NCI-H524 (cell line): ENCODE measurements at regions not wholly inside any gene's neighbourhood (a gene's known extent, or its start where the extent isn't known, plus 50 kb on each side); places are given as distances from the start of the nearest gene placed in this dataset.

Source experiments
- DNase-seq, 2 experiments: peaks; one replicate each; lab custom pipeline; 2025; lab: John Stamatoyannopoulos, UW

DNA sequence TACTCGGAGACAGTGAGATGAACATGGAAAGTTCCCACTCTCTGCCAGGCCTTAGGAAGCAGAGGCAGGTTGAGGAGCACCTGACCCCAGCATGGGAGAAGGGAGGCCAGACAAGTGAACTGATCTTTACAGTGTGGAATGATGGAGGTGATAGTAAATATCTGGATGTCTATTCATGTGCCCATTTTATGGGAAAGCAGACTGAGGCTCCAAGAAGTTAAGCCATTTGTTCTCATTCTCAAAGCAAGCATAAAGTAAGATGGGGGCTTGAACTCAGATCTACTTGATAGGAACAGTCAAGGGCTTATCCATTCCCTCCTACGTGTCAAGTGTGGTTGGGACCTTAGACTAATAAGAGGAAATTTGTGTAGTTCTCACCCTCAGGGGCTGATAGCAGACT, 461.5 kb downstream of the MN1 start:
- DNase-seq, result no peak

DNA sequence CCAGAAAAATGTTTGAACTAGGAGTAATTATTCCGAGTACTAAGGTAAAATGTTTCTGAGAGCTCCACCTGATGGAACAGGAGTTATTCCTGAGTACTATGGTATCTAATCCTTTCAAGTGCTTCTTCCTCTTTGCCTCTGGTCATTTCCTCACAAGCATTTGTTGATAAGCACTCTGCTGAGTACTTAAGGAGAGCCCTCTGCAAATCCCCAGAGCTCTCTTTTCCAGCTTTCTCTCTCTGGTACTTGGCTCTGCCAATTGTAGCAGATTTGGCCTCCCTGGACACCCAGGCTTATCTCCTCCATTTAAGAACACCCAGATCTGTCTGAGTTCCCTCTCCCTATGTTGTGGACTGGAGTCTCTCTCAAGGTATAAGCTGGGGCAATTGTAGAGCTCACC, 457.0 kb downstream of the MN1 start:
- DNase-seq, result peak; percentile 88 to 97

GRCh38 chr22:27345691-27346090, 455.9 kb downstream of the MN1 start:
- peak; percentile 22 to 73 for DNase-seq

DNA sequence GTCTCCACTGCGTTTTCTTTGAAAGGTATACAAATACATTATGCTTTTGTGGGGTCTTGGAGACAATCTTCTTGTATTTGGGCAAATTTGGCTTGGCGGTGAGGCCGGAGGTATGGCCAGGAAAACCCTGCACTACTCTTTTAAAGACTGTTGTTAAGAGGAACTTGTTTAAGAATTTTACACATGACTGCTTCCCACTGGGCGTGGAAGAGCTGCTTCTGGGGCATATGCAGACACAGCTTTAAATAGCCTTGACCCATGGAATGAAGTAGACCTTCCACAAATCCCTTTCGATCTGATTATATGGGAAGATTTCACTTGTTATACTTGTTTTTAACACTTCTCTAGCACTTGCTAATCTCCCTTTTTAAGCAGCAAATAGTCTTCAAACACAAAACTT, 453.6 kb downstream of the MN1 start:
- DNase-seq, result no peak

GRCh38 chr22:27348634-27349033, 452.9 kb downstream of the MN1 start:
- no peak for DNase-seq

GRCh38 chr22:27349456-27349855, 452.1 kb downstream of the MN1 start:
- DNase-seq, result no peak

- DNase-seq, result no peak
Measured at GRCh38 chr22:27350306-27350705, 451.2 kb downstream of the MN1 start.

- DNase-seq, result no peak
Measured at GRCh38 chr22:27352426-27352825, 449.1 kb downstream of the MN1 start.

- DNase-seq, result no peak
Measured at GRCh38 chr22:27358096-27358870, 443.3 kb downstream of the MN1 start.

GRCh38 chr22:27370269-27370668, 431.3 kb downstream of the MN1 start:
- DNase-seq, result no peak

GRCh38 chr22:27370987-27371386, 430.6 kb downstream of the MN1 start:
- DNase-seq, result no peak

- DNase-seq, result no peak
Measured at GRCh38 chr22:27372364-27372763, 429.2 kb downstream of the MN1 start.

DNA sequence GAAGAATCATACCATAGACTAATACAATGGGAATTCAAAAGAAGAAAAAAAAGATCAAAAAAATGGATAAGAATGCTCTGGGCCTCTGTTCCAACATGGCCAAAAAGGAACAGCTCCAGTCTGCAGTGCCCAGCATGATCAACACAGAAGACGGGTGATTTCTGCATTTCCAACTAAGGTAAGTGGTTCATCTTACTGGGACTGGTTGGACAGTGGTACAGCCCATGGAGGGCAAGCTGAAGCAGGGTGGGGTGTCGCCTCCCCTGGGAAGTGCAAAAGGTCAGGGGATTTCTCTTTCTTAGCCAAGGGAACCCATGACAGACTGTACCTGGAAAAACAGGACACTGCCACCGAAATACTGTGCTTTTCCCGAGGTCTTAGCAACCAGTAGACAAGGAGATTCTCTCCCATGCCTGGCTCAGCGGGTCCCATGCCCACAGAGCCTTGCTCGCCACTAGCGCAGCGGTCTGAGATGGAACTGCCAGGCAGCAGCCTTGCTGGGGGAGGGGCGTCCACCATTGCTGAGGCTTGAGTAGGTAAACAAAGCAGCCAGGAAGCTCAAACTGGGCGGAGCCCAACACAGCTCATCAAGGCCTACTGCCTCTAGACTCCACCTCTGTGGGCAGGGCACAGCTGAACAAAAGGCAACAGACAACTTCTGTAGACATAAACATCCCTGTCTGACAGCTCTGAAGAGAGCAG, 428.4 kb downstream of the MN1 start:
- DNase-seq, result no peak

DNA sequence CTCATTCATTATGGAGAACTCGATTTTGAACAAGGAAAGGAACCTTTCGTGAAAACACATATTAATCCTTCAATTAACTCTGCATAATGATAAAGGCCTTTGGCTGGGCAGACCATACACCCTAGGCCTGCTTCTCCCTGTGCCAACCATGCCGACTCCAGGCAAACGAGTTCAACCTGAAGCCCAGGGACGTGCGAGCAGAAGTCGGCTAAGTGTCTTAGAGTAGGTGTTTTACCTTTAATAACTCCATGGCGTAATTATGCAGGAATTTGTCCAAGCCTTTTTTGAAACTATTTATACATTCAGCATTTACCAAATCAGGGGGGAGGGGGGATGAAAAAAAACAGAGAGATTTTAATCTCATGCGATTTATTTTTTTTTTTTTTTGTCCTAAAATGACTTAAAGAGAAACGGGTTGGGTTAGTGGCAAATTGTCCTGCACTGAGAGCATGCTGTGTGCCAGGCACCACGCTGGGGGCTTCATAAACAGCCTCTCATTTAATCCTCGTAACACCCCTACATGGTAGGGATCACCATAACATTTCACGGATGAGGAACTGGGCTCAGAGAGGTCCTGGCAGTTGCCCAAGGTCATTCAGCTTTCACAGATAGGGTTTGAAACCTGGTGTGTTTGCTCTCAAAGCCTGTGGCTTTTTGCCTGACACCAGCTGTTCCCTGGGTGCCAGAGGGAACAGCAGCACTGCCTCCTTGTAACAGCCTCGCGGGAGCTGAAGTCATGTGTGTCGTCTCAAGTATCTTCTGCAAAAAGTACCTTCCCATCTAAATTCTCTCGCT, 423.9 kb downstream of the MN1 start:
- DNase-seq, result peak; percentile 92 to 95

DNA sequence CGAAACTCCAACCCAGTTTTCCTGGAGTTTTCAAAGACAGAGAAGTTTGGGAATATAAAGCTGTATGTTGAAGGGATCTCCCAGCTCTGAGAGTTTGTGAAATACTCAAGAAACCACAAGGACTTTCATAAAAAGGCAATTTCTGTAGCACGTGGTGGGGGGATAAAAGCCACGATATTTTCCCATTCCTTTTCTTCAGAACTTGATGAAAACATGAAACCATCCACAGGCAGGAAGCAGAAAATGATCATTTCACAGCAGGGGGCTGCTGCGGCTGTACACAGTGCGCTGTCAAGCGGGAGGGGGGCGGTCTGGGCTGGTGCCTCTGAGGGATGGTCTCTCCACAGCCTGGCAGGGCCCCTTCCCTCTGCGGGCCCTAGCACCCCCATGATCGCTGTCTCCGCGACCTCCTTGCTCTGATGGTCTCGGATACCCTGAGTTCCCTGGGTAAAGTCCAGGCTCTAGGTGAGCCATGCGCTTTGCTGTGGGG, 423.2 kb downstream of the MN1 start:
- DNase-seq, result peak in 1 of 2 experiments; percentile 13

DNA sequence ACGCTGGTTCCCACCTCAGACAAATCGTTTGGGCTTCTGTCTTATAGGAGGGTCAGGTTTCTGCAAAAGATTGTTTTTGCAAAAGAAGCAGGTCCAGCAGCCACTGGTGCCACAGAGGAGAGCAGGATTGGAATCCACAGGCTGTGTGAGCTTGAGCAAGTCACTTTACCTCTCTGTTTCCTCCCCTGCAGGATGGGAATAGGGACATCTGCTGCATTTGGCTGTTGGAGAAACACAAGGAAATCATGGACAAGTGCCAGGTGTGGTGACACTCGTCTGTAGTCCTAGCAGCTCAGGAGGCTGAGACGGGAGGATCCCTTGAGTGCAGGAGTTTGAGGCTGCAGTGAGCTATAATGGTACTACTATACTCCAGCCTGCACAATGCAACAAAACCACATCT, 422.6 kb downstream of the MN1 start:
- DNase-seq, result peak in 1 of 2 experiments; percentile 10

- DNase-seq, result peak; percentile 35 to 71
Measured at GRCh38 chr22:27380855-27381254, 420.7 kb downstream of the MN1 start.

DNA sequence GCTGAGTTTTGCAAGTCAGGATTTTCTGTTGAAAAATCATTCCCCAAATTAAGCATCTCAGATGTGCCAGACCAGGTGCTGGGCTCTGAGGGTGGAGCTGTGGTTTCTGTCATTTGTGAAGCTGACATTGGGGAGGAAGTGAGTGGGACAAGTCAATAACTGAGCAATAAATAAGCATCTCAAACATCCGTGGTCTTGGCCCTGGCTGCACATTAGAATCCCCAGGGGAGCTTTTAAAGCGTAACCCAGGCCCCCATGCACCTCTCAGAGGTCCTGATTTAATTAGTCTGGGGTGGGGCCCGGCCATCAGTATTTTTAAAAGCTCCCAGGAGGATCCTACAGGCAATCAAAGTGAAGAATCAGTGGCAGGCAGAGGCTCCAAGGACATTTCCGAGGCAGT, 420.0 kb downstream of the MN1 start:
- DNase-seq, result peak in 1 of 2 experiments; percentile 12

DNA sequence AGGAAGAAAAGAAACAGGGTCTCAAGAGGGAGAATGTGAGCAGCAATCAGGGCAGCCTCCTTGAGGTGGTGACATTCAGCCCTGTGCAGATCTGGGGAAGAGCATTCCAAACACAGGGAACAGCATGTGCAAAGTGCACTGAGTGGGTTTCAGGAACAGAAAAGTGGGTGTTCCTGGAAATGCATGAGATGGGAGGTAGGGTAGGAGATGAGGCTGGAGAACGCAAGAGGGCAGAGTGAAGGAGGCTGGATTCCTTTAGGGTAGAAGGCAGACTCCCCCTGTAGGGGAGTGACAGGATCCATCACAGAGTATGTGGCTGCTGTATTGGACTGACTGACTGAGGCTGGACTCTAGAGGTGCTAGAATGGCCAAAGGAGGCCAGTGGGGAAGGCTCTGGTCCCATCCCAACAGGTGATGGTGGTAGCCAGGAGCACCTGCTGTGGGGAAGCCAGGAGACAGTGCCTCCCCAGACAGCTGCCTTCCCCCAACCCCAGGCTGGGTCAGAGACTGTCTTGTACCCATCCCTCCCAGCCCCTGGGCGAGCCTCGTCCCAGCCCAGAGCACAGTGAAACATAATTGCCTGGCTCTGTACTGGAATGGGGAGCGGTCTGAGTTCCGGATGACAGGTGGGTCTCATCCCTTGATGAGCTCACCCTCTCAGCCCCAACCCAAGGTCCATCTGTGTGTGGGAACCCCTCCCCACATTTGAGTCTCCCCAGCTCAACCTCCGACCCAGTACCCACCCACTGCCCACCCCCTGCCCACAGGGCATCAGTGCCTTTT, 419.4 kb downstream of the MN1 start:
- DNase-seq, result no peak

DNA sequence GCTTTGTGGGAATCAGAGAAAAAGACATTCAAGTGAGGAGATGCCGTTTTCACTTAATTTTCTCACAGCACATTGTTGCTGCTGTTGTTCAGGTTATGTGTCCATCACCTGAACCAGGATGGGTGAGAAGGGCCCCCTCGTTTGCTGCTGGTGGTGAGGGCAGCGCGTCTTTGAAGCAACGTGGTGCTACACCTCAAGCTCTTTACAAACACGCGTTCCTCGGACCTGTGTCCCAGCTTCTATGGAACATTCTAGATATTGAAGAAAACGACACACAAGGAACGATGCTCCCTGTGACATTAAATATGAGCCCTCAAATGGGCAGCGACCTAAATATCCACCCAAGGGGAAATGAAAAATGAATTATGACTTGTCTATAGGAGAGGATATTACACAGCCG, 418.6 kb downstream of the MN1 start:
- no peak for DNase-seq

- no peak for DNase-seq
Measured at GRCh38 chr22:27383896-27384295, 417.7 kb downstream of the MN1 start.
